Stimulated activated CD8-positive, alpha-beta memory T cell treated with anti-CD3 and anti-CD28 coated beads, Interleukin-15, amount 100 ng/mL, for 48 hours (primary cell): ENCODE measurements at regions not wholly inside any gene's neighbourhood (a gene's known extent, or its start where the extent isn't known, plus 50 kb on each side); places are given as distances from the start of the nearest gene placed in this dataset.

Experiments used
- DNase-seq, 2 donors: peaks; one replicate each; pipeline ENCODE4 v3.0.0-alpha.2; 2020; ENCODE audit warnings: low read depth in 2 of 2

- DNase-seq, result no peak
Observed at GRCh38 chr2:120881981-120882788, 146.5 kb downstream of the GLI2 start.

- DNase-seq, result no peak
Observed at GRCh38 chr2:120883607-120884440, 148.2 kb downstream of the GLI2 start.

GRCh38 chr2:120884472-120885290, 149.0 kb downstream of the GLI2 start:
- DNase-seq, result no peak

GRCh38 chr2:120885321-120885720, 149.7 kb downstream of the GLI2 start:
- DNase-seq, result no peak

DNA sequence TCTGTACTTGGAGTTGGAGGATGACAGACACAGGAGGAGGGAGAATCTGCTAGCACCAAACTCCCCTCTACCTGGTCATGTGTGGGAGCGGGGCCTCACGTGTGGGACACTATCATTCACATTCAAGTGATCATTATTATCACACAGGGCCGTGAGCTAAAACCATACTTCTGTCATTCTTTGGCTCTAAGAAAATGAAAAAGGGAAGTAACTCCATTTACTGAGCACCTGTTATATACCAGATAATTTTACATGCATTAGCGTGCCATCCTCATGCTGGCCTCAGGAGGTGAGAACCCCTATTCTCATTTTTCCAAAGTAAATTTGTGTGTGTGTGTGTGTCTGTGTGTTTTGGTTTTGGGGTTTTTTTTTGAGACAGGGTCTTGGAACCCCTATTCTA, 150.1 kb downstream of the GLI2 start:
- no peak for DNase-seq

DNA sequence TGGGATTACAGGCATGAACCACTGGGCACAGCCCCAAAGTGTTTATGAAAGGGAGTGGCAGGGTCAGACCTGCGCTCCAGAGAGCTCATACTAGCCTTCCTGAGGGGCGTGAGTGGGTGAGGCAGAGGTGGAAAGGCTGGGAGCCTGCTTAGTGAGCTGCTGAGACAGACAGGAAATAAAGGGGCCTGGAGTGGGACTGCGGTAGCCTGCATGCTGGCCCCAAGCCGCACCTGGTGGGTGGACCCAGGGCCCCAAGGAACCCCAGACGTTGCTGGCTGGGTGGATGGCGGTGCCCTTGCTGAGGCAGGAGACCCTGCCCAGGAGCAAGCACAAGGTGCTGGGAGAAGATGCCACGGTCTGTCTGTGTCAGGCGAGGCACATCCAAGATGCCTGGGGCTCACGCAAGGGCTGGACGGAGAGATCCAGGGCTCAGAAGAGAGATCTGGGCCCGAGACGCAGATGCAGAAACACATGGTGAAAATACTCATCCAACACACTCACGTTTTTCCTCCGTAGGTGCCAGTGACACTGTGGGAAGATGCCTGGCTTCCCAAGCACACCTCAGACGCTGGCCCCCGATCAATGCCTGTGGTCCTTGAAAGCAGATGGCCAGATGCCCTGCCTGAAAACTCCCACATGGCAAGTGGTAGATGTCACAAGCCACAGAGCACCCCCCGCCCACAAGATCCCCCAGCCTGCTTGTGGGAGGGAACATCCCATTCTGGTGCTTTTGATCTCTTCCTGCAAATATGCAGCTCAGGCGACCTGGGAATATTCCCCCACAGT, 151.1 kb downstream of the GLI2 start:
- DNase-seq, result no peak

- DNase-seq, result no peak
Observed at GRCh38 chr2:120887320-120887697, 151.6 kb downstream of the GLI2 start.

DNA sequence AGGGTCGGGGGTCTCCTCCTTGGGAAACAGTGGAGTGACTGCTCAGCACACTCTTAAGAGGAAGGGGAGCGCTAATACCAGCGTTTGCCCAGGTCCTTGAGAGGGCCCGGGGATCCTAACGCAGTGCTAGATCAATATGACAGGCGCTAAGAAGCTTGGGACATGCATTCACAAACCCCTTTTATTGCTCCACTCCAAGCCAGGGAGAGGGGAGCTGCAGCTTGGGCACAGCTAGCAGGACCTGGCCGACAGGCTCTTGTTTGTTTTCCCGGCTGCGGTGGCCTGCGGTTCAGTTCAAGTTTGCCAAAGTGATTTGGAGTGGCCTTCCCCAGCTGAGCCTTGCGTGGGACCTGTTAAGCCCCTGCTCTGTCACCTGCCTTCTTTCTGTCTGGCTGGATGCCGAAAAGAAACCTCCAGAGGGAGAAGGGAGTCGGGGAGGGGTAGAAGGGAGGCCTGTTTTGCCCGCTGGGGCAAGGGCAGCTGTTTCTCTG, 152.1 kb downstream of the GLI2 start:
- no peak for DNase-seq

DNA sequence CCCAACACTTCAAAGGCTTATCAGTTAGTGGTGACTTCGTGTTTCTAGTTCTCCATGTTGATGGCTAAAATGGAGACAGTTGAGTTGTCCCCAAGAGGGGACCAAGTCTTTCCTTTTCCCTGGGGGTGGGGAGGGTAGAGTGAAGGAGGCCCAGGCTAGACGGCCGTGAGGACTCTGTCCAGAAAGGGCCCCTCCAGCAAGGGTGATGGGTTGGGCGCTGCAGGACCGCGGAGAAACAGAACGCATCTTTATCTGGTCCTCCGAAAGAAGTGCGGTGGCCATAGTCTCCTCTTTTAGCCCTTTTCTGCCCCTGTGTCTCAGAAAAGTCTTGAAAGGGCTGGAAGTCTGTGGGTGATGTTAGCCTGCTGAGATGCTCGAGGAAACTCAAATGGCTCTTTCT, 153.2 kb downstream of the GLI2 start:
- DNase-seq, result no peak

- DNase-seq, result no peak
Observed at GRCh38 chr2:120889936-120890335, 154.3 kb downstream of the GLI2 start.

- no peak for DNase-seq
Observed at GRCh38 chr2:120890566-120891360, 155.1 kb downstream of the GLI2 start.

DNA sequence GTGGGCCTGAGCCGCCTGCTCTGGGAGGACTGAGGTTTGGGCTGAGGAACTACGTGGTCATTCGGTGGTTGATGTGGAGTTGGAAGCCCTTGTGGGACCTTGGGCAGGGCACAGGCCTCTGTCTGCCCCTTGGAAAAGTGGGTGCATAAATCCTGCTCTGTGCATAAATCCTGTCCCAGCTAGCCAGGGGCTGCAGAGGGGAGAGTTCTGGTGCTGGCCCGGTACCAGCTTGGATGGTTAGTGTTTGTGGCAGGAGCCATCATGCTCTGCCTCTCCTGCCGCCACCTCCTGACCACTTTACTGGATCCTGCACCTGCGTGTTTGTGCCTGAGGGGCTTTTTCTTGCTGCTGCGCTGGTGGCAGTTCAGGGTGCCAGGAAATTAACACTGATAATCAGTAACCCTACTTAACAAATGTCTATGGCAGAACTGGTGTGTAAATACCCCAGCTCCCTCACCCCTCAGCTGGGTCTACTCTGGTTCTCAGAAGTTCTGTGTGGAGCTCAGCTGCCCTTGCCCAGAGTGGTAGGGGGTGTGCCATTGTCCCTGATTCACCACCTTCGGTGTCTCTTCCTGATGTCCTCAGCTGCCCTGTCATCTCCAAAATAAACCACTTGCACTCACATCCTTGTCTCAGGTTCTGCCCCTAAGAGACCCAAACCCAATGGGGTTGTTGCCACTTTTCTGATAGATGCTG, 156.8 kb downstream of the GLI2 start:
- DNase-seq, result no peak

DNA sequence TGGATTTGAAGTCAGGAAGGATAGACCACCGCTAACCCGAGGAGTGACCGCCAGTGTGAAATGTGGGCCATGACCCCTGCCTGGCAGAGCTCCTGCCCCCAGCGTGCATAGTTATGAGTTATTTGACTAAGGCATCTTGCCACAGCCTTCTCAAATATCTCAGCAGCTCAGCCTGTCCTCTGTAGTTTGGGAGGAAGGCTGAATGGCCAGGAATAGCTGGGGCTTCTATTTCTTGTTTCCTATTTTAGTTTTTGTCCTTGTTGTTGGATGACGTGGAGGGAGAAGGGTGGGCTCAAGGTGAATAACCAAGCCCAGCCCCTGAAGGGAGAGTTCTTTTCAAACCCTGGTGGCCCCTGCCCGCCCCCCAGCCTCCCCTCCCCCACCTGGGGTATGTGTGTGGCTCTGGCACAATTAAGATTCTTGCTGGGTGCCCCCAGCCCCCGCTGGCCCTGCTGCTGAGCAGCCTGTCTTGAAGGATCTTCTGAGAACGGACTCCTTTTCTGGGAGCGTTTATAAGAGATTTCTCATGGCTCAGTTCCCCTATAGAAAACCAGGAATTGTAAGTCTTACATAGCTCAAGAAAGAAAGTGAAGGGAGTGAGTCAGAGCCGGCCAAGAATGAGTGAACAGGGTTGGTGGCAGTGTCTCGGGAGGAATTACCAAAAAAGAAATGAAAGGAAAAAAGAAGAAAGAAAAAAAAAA, 157.4 kb downstream of the GLI2 start:
- DNase-seq, result no peak

DNA sequence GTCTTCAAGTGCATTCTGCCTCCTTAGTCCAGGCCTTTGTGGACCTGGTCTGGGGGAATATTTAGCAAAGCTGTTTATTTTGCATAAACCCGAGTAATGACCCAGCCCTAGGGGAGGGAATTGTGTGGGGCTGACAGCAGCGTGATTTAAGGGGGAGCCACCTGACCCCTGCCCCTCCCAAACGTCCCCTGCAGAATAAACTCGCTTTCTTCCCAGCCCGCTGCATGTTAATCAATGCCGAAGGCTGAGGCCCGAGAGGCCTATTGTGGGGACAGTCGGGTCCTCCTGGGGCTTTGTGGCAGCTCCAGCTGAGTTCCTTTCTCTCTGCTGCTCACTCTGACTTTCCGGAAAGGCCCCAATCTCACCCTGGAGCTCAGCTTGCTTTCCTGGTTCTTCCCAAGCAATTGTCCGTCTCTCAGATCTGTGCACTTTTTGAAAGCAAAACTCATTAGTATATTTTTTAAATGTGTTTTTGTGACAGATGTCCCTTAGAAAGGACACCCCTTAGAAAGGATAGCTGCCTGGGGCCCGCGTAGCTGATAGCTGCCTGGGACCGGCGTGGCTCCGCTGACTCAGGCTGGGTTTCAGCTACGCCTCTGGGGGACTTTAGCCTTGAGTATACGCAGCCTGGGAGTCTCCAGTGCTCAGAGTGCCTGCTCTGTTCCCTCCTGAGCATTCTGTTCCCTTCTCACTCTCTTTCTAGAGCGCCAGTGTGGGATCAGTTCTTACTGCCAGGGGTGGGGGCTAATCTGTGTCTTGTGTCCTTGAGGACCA, 158.3 kb downstream of the GLI2 start:
- DNase-seq, result no peak

DNA sequence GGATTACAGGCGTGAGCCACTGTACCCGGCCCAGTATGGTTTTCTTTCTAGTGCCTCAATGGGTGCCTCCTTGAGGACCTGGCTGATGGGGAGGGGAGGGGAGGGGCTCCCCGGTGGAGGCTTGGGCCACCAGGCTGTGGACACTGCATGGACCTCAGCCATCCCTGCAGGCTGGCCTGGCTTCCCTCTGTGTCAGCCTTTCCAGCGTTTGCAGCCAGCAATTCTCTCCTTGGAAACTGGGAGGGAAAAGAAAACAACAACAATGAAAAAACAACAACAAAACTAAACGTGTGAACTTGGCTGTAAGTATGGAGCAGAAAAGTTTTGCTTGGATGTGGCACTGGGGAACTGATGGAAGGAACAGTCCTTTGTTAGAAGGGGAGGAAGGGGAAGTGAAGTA, 159.3 kb downstream of the GLI2 start:
- no peak for DNase-seq

DNA sequence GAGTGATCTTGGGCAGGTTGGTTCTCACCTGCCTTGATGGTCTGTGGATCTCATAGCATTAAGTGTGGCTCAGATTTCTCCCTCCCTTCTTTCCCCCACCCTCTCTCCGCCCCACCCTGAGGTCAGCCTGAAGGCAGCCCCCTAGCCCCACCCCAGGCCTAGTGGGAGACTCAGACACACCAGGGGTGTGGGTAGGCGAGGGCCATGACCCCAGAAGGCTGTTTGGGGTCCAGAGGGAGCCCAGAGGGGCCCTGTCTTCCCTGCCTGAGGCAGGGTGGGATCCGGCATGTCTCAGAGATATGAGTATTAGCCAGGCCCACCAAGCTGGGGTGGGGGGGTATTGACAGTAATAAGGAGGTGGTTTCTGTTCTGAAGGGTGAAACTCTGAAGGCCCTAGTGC, 160.5 kb downstream of the GLI2 start:
- no peak for DNase-seq

DNA sequence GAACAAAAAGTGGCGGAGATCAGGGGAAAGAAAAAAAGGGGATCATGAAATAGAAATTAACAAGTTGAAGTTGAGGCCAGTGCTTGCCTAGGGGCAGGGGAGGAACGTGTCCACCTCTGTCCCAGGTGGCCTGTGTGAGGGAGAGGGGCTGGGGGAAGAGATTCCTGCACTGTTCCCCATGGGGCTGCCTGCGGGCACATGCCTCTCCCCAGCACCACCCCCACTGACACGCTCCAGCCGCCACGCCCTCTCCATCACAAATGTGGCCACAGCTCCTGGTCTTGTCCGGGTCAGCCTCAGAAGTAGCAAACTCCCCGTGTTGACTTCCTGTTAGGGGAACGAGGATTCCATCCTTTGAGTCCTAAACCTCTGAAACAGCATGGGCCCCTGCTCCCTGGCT, 161.2 kb downstream of the GLI2 start:
- DNase-seq, result no peak

DNA sequence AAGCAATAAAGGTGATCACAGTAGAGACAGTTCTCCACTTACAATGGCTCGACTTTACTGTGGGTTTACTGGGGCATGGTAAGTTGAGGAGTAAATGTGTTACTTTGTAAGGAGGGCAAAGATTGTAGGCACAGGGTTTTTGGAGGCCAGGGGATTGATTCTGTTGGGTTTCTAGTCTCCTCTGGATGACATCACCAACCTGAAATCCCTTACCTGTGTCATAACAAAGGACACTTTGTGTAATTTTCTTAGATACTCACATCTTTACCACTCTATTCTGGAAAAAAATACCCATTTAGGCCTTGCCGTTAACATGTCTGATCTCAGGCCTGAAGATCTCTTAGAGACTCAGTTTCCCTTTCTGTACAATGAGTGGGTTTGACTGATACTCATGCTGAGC, 161.7 kb downstream of the GLI2 start:
- DNase-seq, result no peak
